GM21390 (cell line): ENCODE measurements at regions not wholly inside any gene's neighbourhood (a gene's known extent, or its start where the extent isn't known, plus 50 kb on each side); places are given as distances from the start of the nearest gene placed in this dataset.
"Not testable (repeated sequence)": the region's sequence is repeated elsewhere in the genome, so short reads cannot be mapped to it uniquely, and the experiment has no call there.

ENCODE experiments used
- ATAC-seq: cut with Tn5 transposase; IDR thresholded peaks from one replicate; pipeline ENCODE4 v1.9.1; 2021; ENCODE audit not compliant: unreplicated experiment

- ATAC-seq, result no peak
Observed at GRCh38 chr2:125681576-125681975, 974.4 kb upstream of the GYPC start.

GRCh38 chr2:125681976-125682805 lies 973.8 kb upstream of the GYPC start:
- ATAC-seq, result no peak

GRCh38 chr2:125684256-125684655 lies 971.7 kb upstream of the GYPC start:
- no peak for ATAC-seq

GRCh38 chr2:125684932-125685331 lies 971.0 kb upstream of the GYPC start:
- no peak for ATAC-seq

GRCh38 chr2:125696560-125696959 lies 959.4 kb upstream of the GYPC start:
- no peak for ATAC-seq

GRCh38 chr2:125698280-125698679 lies 957.7 kb upstream of the GYPC start:
- no peak for ATAC-seq

GRCh38 chr2:125701070-125701469 lies 954.9 kb upstream of the GYPC start:
- no peak for ATAC-seq

- ATAC-seq, result no peak
Observed at GRCh38 chr2:125707611-125708010, 948.3 kb upstream of the GYPC start.

- no peak for ATAC-seq
Observed at GRCh38 chr2:125710561-125710960, 945.4 kb upstream of the GYPC start.

- ATAC-seq, result no peak
Observed at GRCh38 chr2:125711075-125711474, 944.9 kb upstream of the GYPC start.

GRCh38 chr2:125713533-125713932 lies 942.4 kb upstream of the GYPC start:
- ATAC-seq, result no peak

GRCh38 chr2:125721072-125721721 lies 934.8 kb upstream of the GYPC start:
- no peak for ATAC-seq

GRCh38 chr2:125730921-125731320 lies 925.0 kb upstream of the GYPC start:
- ATAC-seq, result no peak

GRCh38 chr2:125736306-125736705 lies 919.7 kb upstream of the GYPC start:
- no peak for ATAC-seq

GRCh38 chr2:125745514-125745913 lies 910.4 kb upstream of the GYPC start:
- ATAC-seq, result no peak

- ATAC-seq, result no peak
Observed at GRCh38 chr2:125746321-125747164, 909.4 kb upstream of the GYPC start.

GRCh38 chr2:125747165-125747425 lies 908.9 kb upstream of the GYPC start:
- no peak for ATAC-seq

GRCh38 chr2:125756431-125756830 lies 899.5 kb upstream of the GYPC start:
- ATAC-seq, result no peak

GRCh38 chr2:125796784-125797183 lies 859.2 kb upstream of the GYPC start:
- ATAC-seq, result no peak

- ATAC-seq, result no peak
Observed at GRCh38 chr2:125797192-125797591, 858.8 kb upstream of the GYPC start.

- ATAC-seq, result no peak
Observed at GRCh38 chr2:125822746-125823145, 833.2 kb upstream of the GYPC start.

GRCh38 chr2:125825781-125826180 lies 830.2 kb upstream of the GYPC start:
- ATAC-seq, result not testable (repeated sequence)
